Mucosa of descending colon (tissue), 3 donors: ENCODE measurements at regions not wholly inside any gene's neighbourhood (a gene's known extent, or its start where the extent isn't known, plus 50 kb on each side); places are given as distances from the start of the nearest gene placed in this dataset.

Experiments
- ATAC-seq: fragments of 200-7000 bp; cut with Tn5 transposase; one replicate; pipeline ENCODE4 v1.9.1; 2020; ENCODE audit warnings: mild to moderate bottlenecking, moderate library complexity
- DNase-seq, 3 donors: peaks; one replicate each; pipeline ENCODE4 v3.0.0-alpha.2; 2020
- H3K36me3 ChIP-seq: fragments of 200-600 bp; one replicate; pipeline ENCODE4 v1.8.0; 2021; ENCODE audit warnings: low read depth, mild to moderate bottlenecking
- H3K4me1 ChIP-seq: fragments of 200-600 bp; one replicate; pipeline ENCODE4 v1.8.0; 2021; ENCODE audit warnings: low read depth, mild to moderate bottlenecking
- H3K4me3 ChIP-seq: fragments of 200-600 bp; one replicate; pipeline ENCODE4 v1.8.0; 2021; ENCODE audit warnings: mild to moderate bottlenecking
- H3K9me3 ChIP-seq: fragments of 200-600 bp; one replicate; pipeline ENCODE4 v1.8.0; 2021; ENCODE audit warnings: mild to moderate bottlenecking
- intact Hi-C, 2 donors: fragments of 100-400 bp; cut with DNase I in 1 of 2; cut with micrococcal nuclease in 1 of 2; formaldehyde crosslinking; loops; one replicate each; pipeline versions ENCODE4 v1.11.0 to v1.11.1; 2022; cut with DNase I, micrococcal nuclease
- TF ChIP-seq, protein P1 (sequence below): fragments of 200-600 bp; IDR thresholded peaks from one replicate; pipeline ENCODE4 v1.8.0; 2022; ENCODE audit warnings: antibody characterized with exemption, mild to moderate bottlenecking
- donor health status: DM: no; HTN: no; CAD: no; lungs with moderate emphysema.
- donor health status: DM: no; HTN: no; CAD: no.
- donor health status: DM: no; HTN: yes; CAD: no.

DNA sequence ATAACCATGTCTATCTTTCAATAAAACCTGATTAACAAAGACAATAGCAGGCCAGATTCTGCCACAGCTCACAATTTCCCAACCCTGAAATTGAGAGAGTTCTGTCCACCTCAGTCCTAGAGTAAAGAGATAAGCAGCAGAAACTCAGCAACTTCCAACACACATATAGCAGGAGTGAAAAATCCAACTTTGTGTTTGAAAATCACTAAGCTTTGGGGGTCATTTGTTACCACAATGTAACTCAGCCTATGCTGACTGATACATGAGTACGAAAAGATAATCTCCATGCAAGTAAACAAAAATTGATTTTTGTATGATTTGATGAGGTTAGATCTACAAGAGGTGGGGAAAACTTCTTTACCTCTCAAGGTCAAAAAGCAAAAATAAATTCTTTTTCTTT, 231.0 kb upstream of the DAPK1 start:
- intact Hi-C loops = no loop called here
- H3K4me3 ChIP-seq = no peak overlapping the region
- H3K4me1 ChIP-seq = no peaks in the 10 kb centered on the region
- H3K9me3 ChIP-seq = no peaks in the 10 kb centered on the region
- no peaks in the 10 kb centered on the region for H3K36me3 ChIP-seq
- TF ChIP-seq, protein P1, sequence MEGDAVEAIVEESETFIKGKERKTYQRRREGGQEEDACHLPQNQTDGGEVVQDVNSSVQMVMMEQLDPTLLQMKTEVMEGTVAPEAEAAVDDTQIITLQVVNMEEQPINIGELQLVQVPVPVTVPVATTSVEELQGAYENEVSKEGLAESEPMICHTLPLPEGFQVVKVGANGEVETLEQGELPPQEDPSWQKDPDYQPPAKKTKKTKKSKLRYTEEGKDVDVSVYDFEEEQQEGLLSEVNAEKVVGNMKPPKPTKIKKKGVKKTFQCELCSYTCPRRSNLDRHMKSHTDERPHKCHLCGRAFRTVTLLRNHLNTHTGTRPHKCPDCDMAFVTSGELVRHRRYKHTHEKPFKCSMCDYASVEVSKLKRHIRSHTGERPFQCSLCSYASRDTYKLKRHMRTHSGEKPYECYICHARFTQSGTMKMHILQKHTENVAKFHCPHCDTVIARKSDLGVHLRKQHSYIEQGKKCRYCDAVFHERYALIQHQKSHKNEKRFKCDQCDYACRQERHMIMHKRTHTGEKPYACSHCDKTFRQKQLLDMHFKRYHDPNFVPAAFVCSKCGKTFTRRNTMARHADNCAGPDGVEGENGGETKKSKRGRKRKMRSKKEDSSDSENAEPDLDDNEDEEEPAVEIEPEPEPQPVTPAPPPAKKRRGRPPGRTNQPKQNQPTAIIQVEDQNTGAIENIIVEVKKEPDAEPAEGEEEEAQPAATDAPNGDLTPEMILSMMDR = no peak
- ATAC-seq (no peak), DNase-seq (no peak)

DNA sequence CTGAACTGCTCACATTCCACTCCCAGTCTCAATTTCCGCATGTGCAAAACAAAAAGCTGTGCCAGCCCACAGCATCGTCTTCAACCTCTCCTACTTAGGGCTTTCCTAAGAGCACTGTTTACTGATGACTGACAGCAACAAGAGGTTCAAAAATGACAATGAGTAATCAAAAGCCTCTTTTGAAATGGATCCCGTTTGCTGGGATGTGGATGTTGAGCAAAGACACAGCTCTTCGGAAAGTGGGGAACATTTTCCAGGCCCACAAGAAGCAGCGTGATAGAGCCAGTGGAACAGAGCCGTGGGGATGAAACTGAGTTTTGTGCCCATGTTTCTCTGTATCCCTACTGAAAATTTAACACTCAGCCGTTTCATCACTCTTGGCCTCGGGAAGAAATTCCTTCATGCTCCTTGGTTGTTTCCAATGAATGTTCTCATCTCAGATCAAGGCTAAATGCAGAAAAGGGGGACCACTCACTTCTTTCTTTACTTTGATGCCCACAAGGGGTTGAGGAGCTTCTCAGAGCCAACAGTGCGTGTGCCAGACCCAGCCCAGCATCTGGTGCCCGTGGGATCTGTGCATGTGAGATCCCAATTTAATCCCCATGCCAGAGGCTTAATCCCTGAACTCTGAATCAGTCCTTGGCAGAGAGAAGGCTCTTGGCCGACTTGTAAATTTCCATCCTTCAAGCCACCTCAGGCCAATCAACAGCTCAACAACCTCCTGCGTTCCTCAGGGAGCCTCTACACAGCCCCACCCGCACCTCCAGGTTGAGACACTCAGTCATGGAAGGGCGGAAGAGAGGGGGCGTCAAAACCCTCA, 230.2 kb upstream of the DAPK1 start:
- ATAC-seq = no peak
- no peak for DNase-seq
- TF ChIP-seq, protein P1 = no peak

DNA sequence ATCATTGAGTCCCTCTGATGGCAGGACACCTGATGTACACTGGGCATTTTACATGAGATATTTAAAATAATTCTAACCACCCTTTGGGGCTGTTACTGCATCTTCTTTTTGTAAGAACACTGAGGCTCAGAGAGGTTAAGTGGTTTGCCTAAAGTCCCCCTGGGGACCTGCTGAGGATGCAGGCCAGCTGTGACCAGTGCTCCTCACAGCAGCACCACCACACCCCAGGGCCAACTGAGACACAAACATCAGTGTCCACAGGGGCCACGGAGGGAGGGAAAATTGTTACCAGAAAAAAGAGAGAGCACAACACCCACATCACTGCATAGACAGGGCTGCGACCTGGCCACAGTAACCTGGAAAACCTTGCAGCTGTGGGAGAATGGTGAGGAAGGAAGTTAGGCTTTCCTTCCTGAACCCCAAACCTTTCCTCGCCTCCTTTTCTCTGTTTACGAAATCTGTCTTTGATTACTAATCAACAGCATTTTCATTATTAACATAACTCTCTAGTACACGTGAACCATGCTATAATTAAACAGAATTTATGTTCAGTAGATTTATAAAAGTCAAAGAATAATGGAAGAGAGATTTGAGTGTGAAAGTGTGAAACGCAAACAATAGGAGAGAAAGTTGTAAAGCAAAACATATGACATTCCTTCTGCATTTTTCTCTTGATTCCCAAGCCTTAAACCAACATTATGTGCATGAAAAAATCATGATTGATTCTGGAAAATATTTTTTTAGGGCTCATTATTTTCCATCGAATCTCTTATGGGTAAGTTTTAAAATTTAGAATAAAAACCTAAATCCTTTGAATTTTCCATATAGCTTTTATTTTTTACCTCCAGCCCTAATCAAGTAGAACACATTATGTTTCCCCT, 228.1 kb upstream of the DAPK1 start:
- no peaks in the 10 kb centered on the region for H3K9me3 ChIP-seq
- intact Hi-C loops = no loop called here
- no peaks in the 10 kb centered on the region for H3K4me1 ChIP-seq
- H3K36me3 ChIP-seq = no peaks in the 10 kb centered on the region
- no peak overlapping the region for H3K4me3 ChIP-seq
- no peak for DNase-seq
- ATAC-seq = no peak
- TF ChIP-seq, protein P1 = no peak

More for the DNA sequence above, 230.2 kb upstream of the DAPK1 start:
- no peak overlapping the region for H3K4me3 ChIP-seq
- no peaks in the 10 kb centered on the region for H3K9me3 ChIP-seq
- H3K36me3 ChIP-seq = no peaks in the 10 kb centered on the region
- no peaks in the 10 kb centered on the region for H3K4me1 ChIP-seq
- intact Hi-C loops = no loop called here

DNA sequence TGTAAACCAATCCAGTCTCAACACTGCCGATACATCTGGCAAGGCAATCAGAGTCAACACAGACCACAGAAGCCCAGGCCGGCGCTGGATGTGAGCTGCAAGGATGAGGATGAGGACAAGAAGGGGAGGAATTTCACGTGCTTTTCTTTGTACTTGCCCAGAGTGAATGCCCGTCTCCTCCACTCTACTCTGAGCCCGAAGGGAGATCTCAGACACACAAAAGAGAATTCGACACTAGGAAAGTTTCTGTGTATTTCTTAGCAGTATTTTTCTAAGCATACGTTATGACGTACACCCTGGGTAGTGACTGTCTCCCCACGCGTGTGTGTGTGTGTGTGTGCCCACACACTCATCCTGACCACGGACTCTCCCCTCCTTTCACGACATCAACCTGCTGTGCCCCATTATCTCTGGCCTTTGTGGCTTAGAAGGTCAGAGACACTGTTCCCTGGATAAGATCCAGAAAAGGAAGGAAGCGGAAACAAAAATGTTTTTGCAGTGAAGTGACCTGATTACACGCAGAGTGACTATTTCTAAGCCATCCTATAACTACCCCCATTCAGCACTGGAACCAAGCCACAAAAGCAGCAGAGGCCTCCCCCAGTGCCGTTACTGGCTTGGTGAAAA, 227.3 kb upstream of the DAPK1 start:
- Histone ChIP-seq H3K4me1 (no peaks in the 10 kb centered on the region), H3K9me3 (no peaks in the 10 kb centered on the region), H3K36me3 (no peaks in the 10 kb centered on the region), H3K4me3 (no peak overlapping the region)
- DNase-seq = peak in 1 of 3 donors; percentile 9
- intact Hi-C loops = no loop called here
- peak; percentile 16 for ATAC-seq
- TF ChIP-seq, protein P1 = no peak

DNA sequence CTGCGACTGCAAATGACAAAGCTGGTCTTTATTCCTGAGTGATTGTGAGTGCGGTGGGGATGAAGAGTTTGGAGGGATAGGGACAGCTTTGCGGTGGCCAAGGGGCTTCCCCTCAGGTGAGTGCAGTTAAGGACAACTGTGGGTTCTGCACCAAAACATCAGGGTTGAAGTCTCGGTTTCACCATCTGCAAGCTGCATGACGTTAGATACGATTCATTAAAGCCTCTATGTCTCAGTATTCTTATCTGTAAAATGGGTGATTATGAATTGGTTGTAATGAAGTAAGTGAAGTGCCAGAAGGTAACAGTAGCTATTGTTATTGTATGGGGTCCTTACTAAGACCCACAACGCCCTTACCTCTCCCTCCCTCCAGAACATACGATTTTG, 226.8 kb upstream of the DAPK1 start:
- no peaks in the 10 kb centered on the region for H3K9me3 ChIP-seq
- DNase-seq (no peak), ATAC-seq (no peak)
- intact Hi-C loops = no loop called here
- no peak overlapping the region for H3K4me3 ChIP-seq
- H3K4me1 ChIP-seq = no peaks in the 10 kb centered on the region
- TF ChIP-seq, protein P1 = no peak
- no peaks in the 10 kb centered on the region for H3K36me3 ChIP-seq
